Pancreas (tissue), 10 donors: ENCODE measurements at regions not wholly inside any gene's neighbourhood (a gene's known extent, or its start where the extent isn't known, plus 50 kb on each side); places are given as distances from the start of the nearest gene placed in this dataset.

ENCODE experiments used
- ATAC-seq, 4 donors: fragments of 200-7000 bp; cut with Tn5 transposase; one replicate each; pipeline versions ENCODE4 v1.8.0 to v1.9.1; 2020; ENCODE audit warnings: mild to moderate bottlenecking in 4 of 4, moderate library complexity in 4 of 4
- DNase-seq, 6 donors: peaks; one replicate each; pipeline ENCODE4 v3.0.0-alpha.2; 2020
- FAIRE-seq: peaks from 2 replicates; lab custom pipeline; 2012; peaks lifted over from hg19 to GRCh38; lab: Jason Lieb, UNC
- H3K27ac ChIP-seq, 4 donors: fragments of 200-600 bp; sonication (generic); 1 replicate in 3 of 4; 2 replicates in 1 of 4; pipeline versions ENCODE4 v1.5.0 to v1.8.0; 2020
- H3K27me3 ChIP-seq, 4 donors: fragments of 200-600 bp; one replicate each; pipeline ENCODE4 v1.8.0; 2021
- H3K36me3 ChIP-seq, 3 donors: fragments of 200-600 bp; sonication (generic) in 1 of 3; one replicate each; pipeline versions ENCODE4 v1.5.0 to v1.8.0; 2020 to 2021
- H3K4me1 ChIP-seq, 3 donors: fragments of 200-600 bp; one replicate each; pipeline ENCODE4 v1.8.0; 2021
- H3K4me3 ChIP-seq, 4 donors: fragments of 200-600 bp; sonication (generic) in 2 of 4; one replicate each; pipeline versions ENCODE4 v1.5.0 to v1.8.0; 2020 to 2021
- H3K9me3 ChIP-seq, 4 donors: fragments of 200-600 bp; one replicate each; pipeline ENCODE4 v1.8.0; 2021
- CTCF ChIP-seq, 4 donors: fragments of 200-600 bp; sonication (generic) in 3 of 4; IDR thresholded peaks; one replicate each; pipeline versions ENCODE4 v1.5.0 to v1.8.0; 2021; ENCODE audit warnings: antibody characterized with exemption in 4 of 4
- WGBS, 2 donors: extraction: QIAGEN DNeasy Blood & Tissue Kit; methylation state at CpG; one replicate each; pipeline ENCODE4 v1.1.7; 2013; 5-methylcytosine and 5-hydroxymethylcytosine counted together
- intact Hi-C, 3 donors: fragments of 100-400 bp; cut with DNase I; formaldehyde crosslinking; loops; one replicate each; pipeline versions ENCODE4 v1.11.1 to v1.14.2; 2022
- donor health status: healthy with polysubstance abuse.
- donor health status: DM: no; HTN: no; CAD: no; lungs with moderate emphysema.
- donor health status: DM: no; HTN: no; CAD: no.
- donor health status: control.
- donor health status: control.
- donor health status: Bipolar disorder and iron deficiency.
- donor health status: DM: yes; HTN: yes; CAD: no.
- donor health status: DM: no; HTN: no; CAD: no.
- donor health status: DM: no; HTN: no; CAD: no.
- donor health status: DM: yes; HTN: yes; CAD: no.

GRCh38 chr5:121695307-121695706 lies 156.4 kb upstream of the FTMT start:
- intact Hi-C loops: no loop called here
- Histone ChIP-seq H3K36me3 (no peaks in the 10 kb centered on the region), H3K27me3 (no peaks in the 10 kb centered on the region), H3K9me3 (no peaks in the 10 kb centered on the region), H3K4me1 (no peaks in the 10 kb centered on the region), H3K4me3 (no peak overlapping the region), H3K27ac (no peak overlapping the region)
- FAIRE-seq (no peak), DNase-seq (no peak), ATAC-seq (no peak)
- 23 to 33% methylated on average over 2 of the region's 2 CpGs for WGBS, 2 donors
- TF ChIP-seq CTCF (IDR thresholded peaks at IDR 0.05): no peak

GRCh38 chr5:121698690-121699089 lies 153.0 kb upstream of the FTMT start:
- no peaks in the 10 kb centered on the region for H3K9me3 ChIP-seq
- no peaks in the 10 kb centered on the region for H3K36me3 ChIP-seq
- no peak for DNase-seq
- ATAC-seq: no peak
- no peak for FAIRE-seq
- WGBS, 2 donors: 53 to 58% methylated on average over 3 of the region's 3 CpGs
- no peak overlapping the region for H3K4me3 ChIP-seq
- no peak overlapping the region for H3K27ac ChIP-seq
- H3K27me3 ChIP-seq: no peaks in the 10 kb centered on the region
- no peaks in the 10 kb centered on the region for H3K4me1 ChIP-seq
- TF ChIP-seq CTCF (IDR thresholded peaks at IDR 0.05): no peak
- intact Hi-C loops: no loop called here

- ATAC-seq (no peak), DNase-seq (no peak), FAIRE-seq (no peak)
- H3K4me1 ChIP-seq: no peaks in the 10 kb centered on the region
- no peak for TF ChIP-seq CTCF (IDR thresholded peaks at IDR 0.05)
- 68 to 85% methylated on average over 1 of the region's 1 CpG for WGBS, 2 donors
- H3K36me3 ChIP-seq: no peaks in the 10 kb centered on the region
- intact Hi-C loops: no loop called here
- no peaks in the 10 kb centered on the region for H3K9me3 ChIP-seq
- H3K27me3 ChIP-seq: no peaks in the 10 kb centered on the region
- no peak overlapping the region for H3K4me3 ChIP-seq
- H3K27ac ChIP-seq: no peak overlapping the region
These were observed 150.0 kb upstream of the FTMT start for GRCh38 chr5:121701731-121702130.

GRCh38 chr5:121702682-121703081 lies 149.0 kb upstream of the FTMT start:
- Histone ChIP-seq H3K9me3 (no peaks in the 10 kb centered on the region), H3K4me3 (no peak overlapping the region), H3K27me3 (no peaks in the 10 kb centered on the region), H3K4me1 (no peaks in the 10 kb centered on the region), H3K36me3 (no peaks in the 10 kb centered on the region), H3K27ac (no peak overlapping the region)
- WGBS, 2 donors: 46 to 57% methylated on average over 4 of the region's 4 CpGs
- FAIRE-seq: no peak
- intact Hi-C loops: no loop called here
- no peak for TF ChIP-seq CTCF (IDR thresholded peaks at IDR 0.05)
- ATAC-seq: no peak
- no peak for DNase-seq

- no peak for TF ChIP-seq CTCF (IDR thresholded peaks at IDR 0.05)
- no peak overlapping the region for H3K4me3 ChIP-seq
- H3K9me3 ChIP-seq: no peaks in the 10 kb centered on the region
- no peaks in the 10 kb centered on the region for H3K36me3 ChIP-seq
- FAIRE-seq: no peak
- H3K4me1 ChIP-seq: no peaks in the 10 kb centered on the region
- H3K27ac ChIP-seq: no peak overlapping the region
- DNase-seq: no peak
- ATAC-seq: no peak
- intact Hi-C loops: no loop called here
- no peaks in the 10 kb centered on the region for H3K27me3 ChIP-seq
These were observed 147.4 kb upstream of the FTMT start for GRCh38 chr5:121704291-121704690.
